Loucy (cell line): ENCODE measurements at regions not wholly inside any gene's neighbourhood (a gene's known extent, or its start where the extent isn't known, plus 50 kb on each side); places are given as distances from the start of the nearest gene placed in this dataset.

Experiments used
- CTCF ChIP-seq: fragments of 200-600 bp; sonication (generic); conservative IDR thresholded peaks from 2 replicates; pipeline ENCODE4 v1.5.1; 2014; ENCODE audit warnings: mild to moderate bottlenecking, antibody characterized with exemption, low read length
- EZH2phosphoT487 ChIP-seq: fragments of 200-600 bp; IDR thresholded peaks from 2 replicates; pipeline ENCODE4 v1.6.1; 2018; ENCODE audit warnings: antibody characterized with exemption, mild to moderate bottlenecking, moderate library complexity, borderline replicate concordance

GRCh38 chr4:14906805-14907204 lies 95.5 kb upstream of the CPEB2 start:
- TF ChIP-seq CTCF (no peak), EZH2phosphoT487 (no peak)
